Gastroesophageal sphincter (tissue), 3 donors: ENCODE measurements at regions not wholly inside any gene's neighbourhood (a gene's known extent, or its start where the extent isn't known, plus 50 kb on each side); places are given as distances from the start of the nearest gene placed in this dataset.

Experiments used
- CTCF ChIP-seq, 4 experiments: fragments of 200-600 bp in 2 of 4; fragments of 450-650 bp in 2 of 4; sonication (generic) in 1 of 4; IDR thresholded peaks; one replicate each; pipeline ENCODE4 v1.5.1; 2017 to 2019; ENCODE audit warnings: antibody characterized with exemption in 4 of 4, mild to moderate bottlenecking in 2 of 4, moderate library complexity in 2 of 4
- EP300 ChIP-seq: sonication (generic); formaldehyde crosslinking; IDR thresholded peaks from one replicate; pipeline ENCODE4 v1.6.1; 2017; ENCODE audit warnings: antibody characterized with exemption, mild to moderate bottlenecking
- POLR2A ChIP-seq, 2 donors: fragments of 450-650 bp; IDR thresholded peaks; one replicate each; pipeline ENCODE4 v1.6.1; 2017; ENCODE audit warnings: antibody characterized with exemption in 2 of 2, mild to moderate bottlenecking in 2 of 2, moderate library complexity in 1 of 2
- POLR2AphosphoS5 ChIP-seq: sonication (generic); formaldehyde crosslinking; IDR thresholded peaks from one replicate; pipeline ENCODE4 v1.6.1; 2017; ENCODE audit warnings: antibody characterized with exemption

GRCh38 chr15:46034755-46035154, 399.9 kb downstream of the SQOR start:
- no peak for TF ChIP-seq CTCF (IDR thresholded peaks at IDR 0.05)
- no peak for TF ChIP-seq POLR2A (IDR thresholded peaks at IDR 0.05)
- TF ChIP-seq EP300: no peak
- no peak for TF ChIP-seq POLR2AphosphoS5
